H1 (cell line): ENCODE measurements at regions not wholly inside any gene's neighbourhood (a gene's known extent, or its start where the extent isn't known, plus 50 kb on each side); places are given as distances from the start of the nearest gene placed in this dataset.

Source experiments
- ASH2L ChIP-seq: fragments of 200-600, 300-600 bp; sonication (generic); IDR thresholded peaks from one replicate; pipeline ENCODE4 v1.7.1; 2017; ENCODE audit warnings: low read length
- CHD7 ChIP-seq: fragments of 300-600 bp; sonication (generic); IDR thresholded peaks from 2 replicates; pipeline ENCODE4 v1.7.1; 2012; ENCODE audit warnings: low read length, moderate library complexity, mild to moderate bottlenecking, inconsistent platforms; ENCODE audit not compliant: insufficient replicate concordance
- CREB1 ChIP-seq: IDR thresholded peaks from 2 replicates; pipeline ENCODE4 v1.6.1; 2012; ENCODE audit warnings: inconsistent platforms
- SIN3A ChIP-seq, 2 experiments: IDR thresholded peaks in 1 of 2; conservative IDR thresholded peaks in 1 of 2; 2 replicates each; pipeline ENCODE4 v1.6.1; 2011 to 2012; ENCODE audit warnings: low read length in 2 of 2, improper control_type of control experiment in 1 of 2, low read depth in 1 of 2, mild to moderate bottlenecking in 1 of 2
- TF ChIP-seq, protein P1 (sequence below): IDR thresholded peaks from 2 replicates; pipeline ENCODE4 v1.6.1; 2011; ENCODE audit warnings: low read length, improper control_type of control experiment

DNA sequence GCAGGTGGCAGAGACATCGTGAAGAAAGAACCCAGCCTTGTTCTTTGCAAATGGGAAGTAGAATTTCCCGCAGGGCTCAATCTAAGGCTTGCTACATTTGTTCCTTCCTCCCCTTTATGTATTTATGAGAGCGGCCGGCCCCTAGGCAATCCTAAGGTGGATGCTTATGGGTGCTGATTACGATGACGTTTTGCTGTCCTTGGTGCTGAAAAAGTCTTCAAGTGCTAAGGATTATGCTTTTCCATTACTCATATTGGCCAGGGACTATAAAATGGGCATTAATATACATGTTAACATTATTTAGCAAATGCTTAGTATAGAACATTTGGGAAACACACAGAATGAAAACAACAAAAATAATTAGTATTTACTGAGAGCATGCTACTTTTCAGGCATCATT, 313.3 kb upstream of the XYLT1 start (continued):
- TF ChIP-seq, protein P1, sequence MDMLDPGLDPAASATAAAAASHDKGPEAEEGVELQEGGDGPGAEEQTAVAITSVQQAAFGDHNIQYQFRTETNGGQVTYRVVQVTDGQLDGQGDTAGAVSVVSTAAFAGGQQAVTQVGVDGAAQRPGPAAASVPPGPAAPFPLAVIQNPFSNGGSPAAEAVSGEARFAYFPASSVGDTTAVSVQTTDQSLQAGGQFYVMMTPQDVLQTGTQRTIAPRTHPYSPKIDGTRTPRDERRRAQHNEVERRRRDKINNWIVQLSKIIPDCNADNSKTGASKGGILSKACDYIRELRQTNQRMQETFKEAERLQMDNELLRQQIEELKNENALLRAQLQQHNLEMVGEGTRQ = no peak
- TF ChIP-seq ASH2L (no peak), SIN3A (conservative IDR thresholded peaks at IDR 0.05 in 1 of 2, IDR thresholded peaks at IDR 0.05 in 1 of 2; ENCODE audit: low read depth in 1 of 2, low read length in 2 of 2) (0 out of 4 replicates have a peak, but pooled peaks have one; percentile 51 to 77), CHD7 (no peak), CREB1 (peak; percentile 83)
- TF ChIP-seq, all 59 proteins: peak for 3
